Astrocyte (in vitro differentiated cells and primary cell): ENCODE measurements at regions not wholly inside any gene's neighbourhood (a gene's known extent, or its start where the extent isn't known, plus 50 kb on each side); places are given as distances from the start of the nearest gene placed in this dataset.

ENCODE experiments used
- DNase-seq: peaks from one replicate; pipeline ENCODE4 v3.0.0-alpha.2; 2010; ENCODE audit warnings: low read depth
- FAIRE-seq: peaks from 2 replicates; lab custom pipeline; 2011; peaks lifted over from hg19 to GRCh38; lab: Jason Lieb, UNC
- H2AFZ ChIP-seq: 2 replicates; pipeline ENCODE4 v1.6.0; 2012; ENCODE audit warnings: low read depth, low read length, inconsistent platforms
- H3K27ac ChIP-seq: 2 replicates; pipeline ENCODE4 v1.5.1; 2011; ENCODE audit warnings: low read depth, low read length, inconsistent platforms
- H3K27me3 ChIP-seq: 2 replicates; pipeline ENCODE4 v1.6.0; 2011; ENCODE audit warnings: low read length, inconsistent platforms; ENCODE audit not compliant: insufficient read depth
- H3K36me3 ChIP-seq: 2 replicates; pipeline ENCODE4 v1.5.1; 2011; ENCODE audit warnings: low read length, inconsistent platforms; ENCODE audit not compliant: insufficient read depth
- H3K4me1 ChIP-seq: 2 replicates; pipeline ENCODE4 v1.5.1; 2011; ENCODE audit warnings: low read length, inconsistent platforms; ENCODE audit not compliant: insufficient read depth
- H3K4me2 ChIP-seq: 2 replicates; pipeline ENCODE4 v1.6.0; 2012; ENCODE audit warnings: low read length, inconsistent platforms
- H3K4me3 ChIP-seq: 2 replicates; pipeline ENCODE4 v1.5.1; 2011; ENCODE audit warnings: low read depth, mild to moderate bottlenecking, low read length, inconsistent platforms; ENCODE audit not compliant: insufficient read depth
- H3K79me2 ChIP-seq: 2 replicates; pipeline ENCODE4 v1.6.0; 2012; ENCODE audit warnings: mild to moderate bottlenecking, low read length, inconsistent platforms; ENCODE audit not compliant: insufficient read depth
- H3K9ac ChIP-seq: 2 replicates; pipeline ENCODE4 v1.6.0; 2012; ENCODE audit warnings: mild to moderate bottlenecking, low read length, inconsistent platforms
- H3K9me3 ChIP-seq: 2 replicates; pipeline ENCODE4 v1.5.1; 2012; ENCODE audit warnings: low read depth, mild to moderate bottlenecking, low read length, inconsistent platforms; ENCODE audit not compliant: insufficient read depth
- H4K20me1 ChIP-seq: 2 replicates; pipeline ENCODE4 v1.6.0; 2012; ENCODE audit warnings: low read length, inconsistent platforms; ENCODE audit not compliant: insufficient read depth
- H3K27ac Mint-ChIP-seq: one replicate; pipeline ENCODE4 v1.8.0; 2021; ENCODE audit warnings: mild to moderate bottlenecking, mixed read lengths; ENCODE audit not compliant: unreplicated experiment
- H3K27me3 Mint-ChIP-seq: one replicate; pipeline ENCODE4 v1.8.0; 2021; ENCODE audit warnings: low read depth, mixed read lengths; ENCODE audit not compliant: unreplicated experiment
- H3K36me3 Mint-ChIP-seq: one replicate; pipeline ENCODE4 v1.8.0; 2021; ENCODE audit warnings: low read depth, mixed read lengths; ENCODE audit not compliant: unreplicated experiment
- H3K4me1 Mint-ChIP-seq: one replicate; pipeline ENCODE4 v1.8.0; 2021; ENCODE audit warnings: low read depth, mixed read lengths; ENCODE audit not compliant: unreplicated experiment
- H3K4me3 Mint-ChIP-seq: one replicate; pipeline ENCODE4 v1.8.0; 2021; ENCODE audit warnings: mild to moderate bottlenecking, moderate library complexity, mixed read lengths; ENCODE audit not compliant: unreplicated experiment
- H3K9me3 Mint-ChIP-seq: one replicate; pipeline ENCODE4 v1.8.0; 2021; ENCODE audit warnings: mild to moderate bottlenecking, mixed read lengths; ENCODE audit not compliant: unreplicated experiment
- EZH2 ChIP-seq: IDR thresholded peaks from 2 replicates; pipeline ENCODE4 v1.6.1; 2012; ENCODE audit warnings: mild to moderate bottlenecking, low read length, inconsistent platforms; ENCODE audit not compliant: insufficient read depth
- TF ChIP-seq, protein P1 (sequence below): IDR thresholded peaks from 2 replicates; pipeline ENCODE4 v1.5.1; 2011; ENCODE audit warnings: low read depth, mild to moderate bottlenecking, inconsistent platforms, low read length, moderate library complexity; ENCODE audit not compliant: insufficient read depth

GRCh38 chr12:115755061-115755724 lies 522.3 kb downstream of the MED13L start:
- H2AFZ ChIP-seq: no peak overlapping the region

DNA sequence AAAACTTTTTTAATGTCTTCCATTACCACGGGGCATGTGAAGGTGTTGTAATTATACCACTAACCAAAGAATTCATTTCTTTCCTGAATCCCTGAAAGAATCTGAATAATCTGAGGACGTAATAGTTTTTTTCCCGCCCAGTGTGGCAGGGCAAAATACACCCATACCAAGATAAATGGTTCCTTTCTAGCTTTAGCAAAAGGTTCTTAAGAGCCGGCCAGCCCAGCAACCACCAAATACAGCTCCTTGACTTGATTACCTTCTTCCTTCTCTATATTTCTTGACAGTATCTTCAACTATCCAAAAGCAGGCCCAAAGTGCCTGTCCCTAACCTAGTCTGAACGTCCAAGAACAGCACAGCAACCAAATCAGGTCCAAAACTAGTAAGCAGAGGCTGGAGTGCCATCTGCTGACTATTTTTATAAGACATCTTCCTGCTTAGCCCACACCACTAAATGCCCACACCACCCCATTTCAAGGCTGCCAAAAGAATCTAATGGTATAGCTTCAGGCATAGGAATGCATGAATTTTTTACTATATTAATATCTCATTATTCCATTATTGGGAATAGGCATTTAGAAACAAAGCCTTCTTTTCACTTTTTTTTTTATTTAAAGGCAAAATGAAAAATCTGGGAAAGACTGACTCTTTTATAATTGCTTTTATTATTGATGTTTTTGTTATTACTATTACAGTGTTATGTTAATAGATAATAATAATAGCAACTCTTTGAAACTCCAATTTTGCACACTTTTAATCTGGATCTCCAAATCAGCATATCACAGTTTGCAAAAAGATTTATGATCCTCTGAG lies 524.4 kb downstream of the MED13L start:
- Histone ChIP-seq H3K9ac (no peak overlapping the region), H3K27me3 (peaks cover 18% of the 10 kb centered on the region), H3K4me1 (peaks cover 3% of the 10 kb centered on the region), H3K36me3 (no peaks in the 10 kb centered on the region), H3K79me2 (no peaks in the 10 kb centered on the region), H3K4me2 (no peak overlapping the region), H3K4me3 (no peak overlapping the region), H3K9me3 (no peaks in the 10 kb centered on the region), H2AFZ (no peak overlapping the region), H4K20me1 (no peaks in the 10 kb centered on the region), H3K27ac (no peak overlapping the region)
- Mint-ChIP-seq H3K27me3 (peaks cover 44% of the 10 kb centered on the region), H3K27ac (no peak overlapping the region), H3K36me3 (no peaks in the 10 kb centered on the region), H3K9me3 (no peaks in the 10 kb centered on the region), H3K4me1 (no peaks in the 10 kb centered on the region), H3K4me3 (no peak overlapping the region)
- no peak for TF ChIP-seq EZH2
- TF ChIP-seq, protein P1, sequence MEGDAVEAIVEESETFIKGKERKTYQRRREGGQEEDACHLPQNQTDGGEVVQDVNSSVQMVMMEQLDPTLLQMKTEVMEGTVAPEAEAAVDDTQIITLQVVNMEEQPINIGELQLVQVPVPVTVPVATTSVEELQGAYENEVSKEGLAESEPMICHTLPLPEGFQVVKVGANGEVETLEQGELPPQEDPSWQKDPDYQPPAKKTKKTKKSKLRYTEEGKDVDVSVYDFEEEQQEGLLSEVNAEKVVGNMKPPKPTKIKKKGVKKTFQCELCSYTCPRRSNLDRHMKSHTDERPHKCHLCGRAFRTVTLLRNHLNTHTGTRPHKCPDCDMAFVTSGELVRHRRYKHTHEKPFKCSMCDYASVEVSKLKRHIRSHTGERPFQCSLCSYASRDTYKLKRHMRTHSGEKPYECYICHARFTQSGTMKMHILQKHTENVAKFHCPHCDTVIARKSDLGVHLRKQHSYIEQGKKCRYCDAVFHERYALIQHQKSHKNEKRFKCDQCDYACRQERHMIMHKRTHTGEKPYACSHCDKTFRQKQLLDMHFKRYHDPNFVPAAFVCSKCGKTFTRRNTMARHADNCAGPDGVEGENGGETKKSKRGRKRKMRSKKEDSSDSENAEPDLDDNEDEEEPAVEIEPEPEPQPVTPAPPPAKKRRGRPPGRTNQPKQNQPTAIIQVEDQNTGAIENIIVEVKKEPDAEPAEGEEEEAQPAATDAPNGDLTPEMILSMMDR: peak; percentile 64
- FAIRE-seq: no peak
- DNase-seq: peak; percentile 50

More at GRCh38 chr12:115755061-115755724, 522.3 kb downstream of the MED13L start:
- H3K27me3 ChIP-seq: peaks cover 19% of the 10 kb centered on the region
- no peak overlapping the region for H3K27ac ChIP-seq
- H3K27me3 Mint-ChIP-seq: peaks cover 34% of the 10 kb centered on the region
- H3K27ac Mint-ChIP-seq: no peak overlapping the region
- FAIRE-seq: no peak
- no peak overlapping the region for H3K4me3 ChIP-seq
- H3K9me3 ChIP-seq: no peaks in the 10 kb centered on the region
- H3K9me3 Mint-ChIP-seq: no peaks in the 10 kb centered on the region
- no peak for DNase-seq
- no peaks in the 10 kb centered on the region for H3K36me3 Mint-ChIP-seq
- H3K4me2 ChIP-seq: no peak overlapping the region
- H4K20me1 ChIP-seq: no peaks in the 10 kb centered on the region
- H3K9ac ChIP-seq: no peak overlapping the region
- H3K79me2 ChIP-seq: no peaks in the 10 kb centered on the region
- no peak overlapping the region for H3K4me3 Mint-ChIP-seq
- no peaks in the 10 kb centered on the region for H3K36me3 ChIP-seq
- peaks cover 3% of the 10 kb centered on the region for H3K4me1 ChIP-seq
- TF ChIP-seq EZH2: no peak
- TF ChIP-seq, protein P1: no peak
- H3K4me1 Mint-ChIP-seq: no peaks in the 10 kb centered on the region

GRCh38 chr12:115752156-115752555 lies 525.3 kb downstream of the MED13L start:
- no peak overlapping the region for H3K27ac Mint-ChIP-seq
- Histone ChIP-seq H3K4me3 (no peak overlapping the region), H3K9me3 (no peaks in the 10 kb centered on the region), H3K36me3 (no peaks in the 10 kb centered on the region), H3K79me2 (no peaks in the 10 kb centered on the region), H2AFZ (no peak overlapping the region), H3K27ac (no peak overlapping the region), H3K4me2 (peak overlapping the region; percentile 0), H3K27me3 (peaks cover 12% of the 10 kb centered on the region), H4K20me1 (no peaks in the 10 kb centered on the region), H3K9ac (no peak overlapping the region), H3K4me1 (peaks cover 3% of the 10 kb centered on the region)
- H3K27me3 Mint-ChIP-seq: peaks cover 42% of the 10 kb centered on the region
- DNase-seq (peak; percentile 47), FAIRE-seq (peak; percentile 55)
- H3K4me3 Mint-ChIP-seq: no peak overlapping the region
- TF ChIP-seq, protein P1: no peak
- TF ChIP-seq EZH2: no peak
- H3K36me3 Mint-ChIP-seq: no peaks in the 10 kb centered on the region
- H3K4me1 Mint-ChIP-seq: no peaks in the 10 kb centered on the region
- no peaks in the 10 kb centered on the region for H3K9me3 Mint-ChIP-seq
